ENCODE measurements at regions not wholly inside any gene's neighbourhood (a gene's known extent, or its start where the extent isn't known, plus 50 kb on each side); places are given as distances from the start of the nearest gene placed in this dataset.
A peak's percentile ranks its signal among the peaks of the same experiment; 100 is the strongest.

- no peak for TF ChIP-seq EZH2 (IDR thresholded peaks at IDR 0.05; ENCODE audit: insufficient read depth, poor library complexity, severe bottlenecking)
- TF ChIP-seq EZH2phosphoT487 (IDR thresholded peaks at IDR 0.05; ENCODE audit: insufficient read depth, low read depth): no peak
- in situ Hi-C loops (cut with MboI): no loop called here
- no peak for DNase-seq
- Histone ChIP-seq H3K27me3 (replicated peaks; ENCODE audit: insufficient read depth) (no peaks in the 10 kb centered on the region), H3K4me1 (ENCODE audit: insufficient read depth) (peaks cover 28% of the 10 kb centered on the region), H3K4me3 (no peak overlapping the region), H3K36me3 (ENCODE audit: low read depth) (no peaks in the 10 kb centered on the region), H3K9ac (no peak overlapping the region), H4K20me1 (ENCODE audit: insufficient read depth) (no peaks in the 10 kb centered on the region), H3K9me2 (ENCODE audit: insufficient read depth) (no peaks in the 10 kb centered on the region), H3K4me2 (ENCODE audit: unreplicated experiment) (peak overlapping the region; percentile 50), H3K27ac (no peak overlapping the region), H3K9me3 (ENCODE audit: low read depth) (no peaks in the 10 kb centered on the region), H3F3A (ENCODE audit: insufficient read depth) (no peaks in the 10 kb centered on the region), H3K79me2 (ENCODE audit: insufficient read depth) (no peaks in the 10 kb centered on the region), H2AFZ (no peak overlapping the region)
- 80 to 81% methylated on average over 13 of the region's 13 CpGs for WGBS, 2 experiments (ENCODE audit: low coverage in 1 of 2, low lambda C conversion rate in 2 of 2, missing lambda C conversion rate in 2 of 2)
Measured at GRCh38 chr7:81333536-81333935, 414.7 kb upstream of the SEMA3C start.

GRCh38 chr7:81333004-81333403 lies 414.2 kb upstream of the SEMA3C start:
- Histone ChIP-seq H2AFZ (no peak overlapping the region), H3K27me3 (replicated peaks; ENCODE audit: insufficient read depth) (no peaks in the 10 kb centered on the region), H4K20me1 (ENCODE audit: insufficient read depth) (no peaks in the 10 kb centered on the region), H3K9ac (no peak overlapping the region), H3K9me2 (ENCODE audit: insufficient read depth) (no peaks in the 10 kb centered on the region), H3K9me3 (ENCODE audit: low read depth) (no peaks in the 10 kb centered on the region), H3F3A (ENCODE audit: insufficient read depth) (peaks cover 1% of the 10 kb centered on the region; the same call in 1 of the 2 replicates), H3K4me1 (ENCODE audit: insufficient read depth) (peaks cover 32% of the 10 kb centered on the region), H3K36me3 (ENCODE audit: low read depth) (no peaks in the 10 kb centered on the region), H3K27ac (no peak overlapping the region), H3K4me3 (no peak overlapping the region), H3K4me2 (ENCODE audit: unreplicated experiment) (peak overlapping the region; percentile 50), H3K79me2 (ENCODE audit: insufficient read depth) (no peaks in the 10 kb centered on the region)
- in situ Hi-C loops (cut with MboI): no loop called here
- TF ChIP-seq EZH2phosphoT487 (IDR thresholded peaks at IDR 0.05; ENCODE audit: insufficient read depth, low read depth): no peak
- no peak for TF ChIP-seq EZH2 (IDR thresholded peaks at IDR 0.05; ENCODE audit: insufficient read depth, poor library complexity, severe bottlenecking)
- DNase-seq: peak; percentile 44
- 51 to 59% methylated on average over 1 of the region's 1 CpG for WGBS, 2 experiments (ENCODE audit: low coverage in 1 of 2, low lambda C conversion rate in 2 of 2, missing lambda C conversion rate in 2 of 2)

GRCh38 chr7:81331061-81332018 lies 412.5 kb upstream of the SEMA3C start:
- Histone ChIP-seq H3K9me2 (ENCODE audit: insufficient read depth) (no peaks in the 10 kb centered on the region), H3K4me1 (ENCODE audit: insufficient read depth) (peaks cover 40% of the 10 kb centered on the region), H3K9ac (no peak overlapping the region), H3K27ac (no peak overlapping the region), H3K36me3 (ENCODE audit: low read depth) (no peaks in the 10 kb centered on the region), H2AFZ (no peak overlapping the region; the same call in 1 of the 2 replicates), H3K4me3 (no peak overlapping the region), H3F3A (ENCODE audit: insufficient read depth) (peaks cover 8% of the 10 kb centered on the region; the same call in 1 of the 2 replicates), H3K9me3 (ENCODE audit: low read depth) (no peaks in the 10 kb centered on the region), H3K27me3 (replicated peaks; ENCODE audit: insufficient read depth) (no peaks in the 10 kb centered on the region), H4K20me1 (ENCODE audit: insufficient read depth) (no peaks in the 10 kb centered on the region), H3K79me2 (ENCODE audit: insufficient read depth) (no peaks in the 10 kb centered on the region), H3K4me2 (ENCODE audit: unreplicated experiment) (peak overlapping the region; percentile 17)
- WGBS, 2 experiments (ENCODE audit: low coverage in 1 of 2, low lambda C conversion rate in 2 of 2, missing lambda C conversion rate in 2 of 2): 37 to 46% methylated on average over 1 of the region's 1 CpG
- in situ Hi-C loops (cut with MboI): no loop called here
- TF ChIP-seq EZH2phosphoT487 (IDR thresholded peaks at IDR 0.05; ENCODE audit: insufficient read depth, low read depth) (no peak), EZH2 (IDR thresholded peaks at IDR 0.05; ENCODE audit: insufficient read depth, poor library complexity, severe bottlenecking) (no peak)
- DNase-seq: peak; percentile 17

- no peaks in the 10 kb centered on the region for H4K20me1 ChIP-seq (ENCODE audit: insufficient read depth)
- in situ Hi-C loops (cut with MboI): no loop called here
- TF ChIP-seq EZH2phosphoT487 (IDR thresholded peaks at IDR 0.05; ENCODE audit: insufficient read depth, low read depth) (no peak), EZH2 (IDR thresholded peaks at IDR 0.05; ENCODE audit: insufficient read depth, poor library complexity, severe bottlenecking) (no peak)
- H3K4me1 ChIP-seq (ENCODE audit: insufficient read depth): peaks cover 40% of the 10 kb centered on the region
- H3K27ac ChIP-seq: no peak overlapping the region
- no peaks in the 10 kb centered on the region for H3K79me2 ChIP-seq (ENCODE audit: insufficient read depth)
- no peaks in the 10 kb centered on the region for H3K27me3 ChIP-seq (replicated peaks; ENCODE audit: insufficient read depth)
- H3K36me3 ChIP-seq (ENCODE audit: low read depth): no peaks in the 10 kb centered on the region
- DNase-seq: no peak
- H2AFZ ChIP-seq: no peak overlapping the region
- WGBS, 2 experiments (ENCODE audit: low coverage in 1 of 2, low lambda C conversion rate in 2 of 2, missing lambda C conversion rate in 2 of 2): 100% methylated on average over 1 of the region's 1 CpG
- no peak overlapping the region for H3K4me3 ChIP-seq
- H3K9ac ChIP-seq: no peak overlapping the region
- H3K9me2 ChIP-seq (ENCODE audit: insufficient read depth): no peaks in the 10 kb centered on the region
- peaks cover 8% of the 10 kb centered on the region; the same call in 1 of the 2 replicates for H3F3A ChIP-seq (ENCODE audit: insufficient read depth)
- no peaks in the 10 kb centered on the region for H3K9me3 ChIP-seq (ENCODE audit: low read depth)
- H3K4me2 ChIP-seq (ENCODE audit: unreplicated experiment): no peak overlapping the region
Measured at GRCh38 chr7:81330108-81330507, 411.3 kb upstream of the SEMA3C start.
